HG03064 (cell line): ENCODE measurements at regions not wholly inside any gene's neighbourhood (a gene's known extent, or its start where the extent isn't known, plus 50 kb on each side); places are given as distances from the start of the nearest gene placed in this dataset.
"Not testable (repeated sequence)": the region's sequence is repeated elsewhere in the genome, so short reads cannot be mapped to it uniquely, and the experiment has no call there.

ENCODE experiments used
- ATAC-seq: cut with Tn5 transposase; IDR thresholded peaks from one replicate; pipeline ENCODE4 v1.9.1; 2021; ENCODE audit warnings: low read depth; ENCODE audit not compliant: unreplicated experiment

- ATAC-seq: peak; percentile 97
These were observed 547.9 kb upstream of the SLC35B3 start for GRCh38 chr6:8983202-8983688.

DNA sequence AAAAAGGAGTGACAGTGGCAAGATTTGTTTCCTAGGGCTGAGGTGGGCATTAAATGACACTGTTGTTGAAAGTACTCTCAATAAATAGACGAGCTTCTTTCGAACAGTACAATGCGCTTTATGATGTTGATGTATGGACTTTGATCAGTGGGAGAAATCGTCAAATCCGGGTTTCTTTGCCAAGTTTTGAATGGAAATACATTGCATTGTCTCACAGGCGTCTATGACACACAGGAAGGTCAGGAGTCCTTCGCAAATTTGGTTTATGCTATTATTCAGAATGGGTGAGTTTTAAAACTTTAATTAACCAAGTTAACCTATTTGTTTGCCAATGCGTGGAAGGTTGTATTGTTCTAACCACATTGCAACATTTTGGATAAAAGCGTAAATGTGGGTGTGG, 547.3 kb upstream of the SLC35B3 start:
- no peak for ATAC-seq

DNA sequence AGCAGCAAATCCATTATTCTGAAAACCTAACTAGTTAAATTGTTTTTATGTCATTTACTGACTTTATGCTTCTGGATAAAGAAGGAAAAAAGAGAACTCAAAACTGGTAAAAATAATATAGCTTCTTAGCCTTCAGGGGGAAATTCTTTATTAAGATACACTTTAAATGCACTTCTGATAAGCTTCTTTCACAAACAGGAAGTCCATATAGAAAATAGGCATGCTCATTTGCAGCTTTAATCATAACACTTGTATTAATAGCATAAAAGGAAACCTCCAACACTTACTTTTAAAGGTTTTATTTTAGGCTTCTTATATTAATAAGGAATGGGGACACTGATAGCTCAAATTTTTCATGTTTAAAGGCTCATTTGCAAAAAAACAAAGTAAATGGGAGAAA, 538.0 kb upstream of the SLC35B3 start:
- no peak for ATAC-seq

GRCh38 chr6:8969747-8970146, 534.4 kb upstream of the SLC35B3 start:
- no peak for ATAC-seq

GRCh38 chr6:8958894-8959511, 523.7 kb upstream of the SLC35B3 start:
- ATAC-seq: no peak

DNA sequence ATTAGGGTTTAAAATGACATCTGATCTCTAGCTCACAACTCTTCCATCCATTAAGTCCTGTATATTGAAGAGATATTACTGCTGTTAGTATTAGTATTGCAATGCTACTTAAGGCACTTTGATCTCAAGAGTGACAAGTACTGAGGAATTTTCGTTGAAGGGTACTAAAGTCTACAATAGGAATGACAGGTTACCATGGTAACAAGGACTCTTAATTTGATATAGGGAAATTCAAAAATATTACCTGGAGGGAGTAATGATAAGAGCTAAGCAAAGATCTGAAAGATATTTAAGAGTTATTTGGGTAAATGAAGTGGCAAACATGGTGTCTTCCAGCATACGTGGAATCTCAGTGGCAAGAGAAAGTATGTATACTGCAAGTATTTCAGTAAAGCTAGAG, 518.0 kb upstream of the SLC35B3 start:
- ATAC-seq: no peak

DNA sequence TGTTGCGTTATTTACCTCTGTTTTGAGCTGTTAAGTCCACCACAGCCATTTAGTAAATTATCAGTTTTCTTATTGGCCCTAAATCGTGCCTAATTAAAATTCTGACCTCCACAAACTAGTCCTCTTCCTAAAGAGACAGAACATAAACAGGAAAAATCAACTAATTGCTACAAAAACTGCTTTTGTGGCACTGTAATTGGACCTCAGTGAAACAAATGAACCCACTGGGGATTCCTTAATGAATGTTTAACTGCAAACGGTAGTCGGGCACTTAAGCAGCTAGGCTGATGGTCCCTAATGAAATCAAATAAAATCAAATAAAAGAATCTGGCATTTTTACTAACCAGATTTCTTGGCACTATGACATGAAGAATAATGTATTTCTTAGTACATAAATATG, 513.4 kb upstream of the SLC35B3 start:
- ATAC-seq: no peak

DNA sequence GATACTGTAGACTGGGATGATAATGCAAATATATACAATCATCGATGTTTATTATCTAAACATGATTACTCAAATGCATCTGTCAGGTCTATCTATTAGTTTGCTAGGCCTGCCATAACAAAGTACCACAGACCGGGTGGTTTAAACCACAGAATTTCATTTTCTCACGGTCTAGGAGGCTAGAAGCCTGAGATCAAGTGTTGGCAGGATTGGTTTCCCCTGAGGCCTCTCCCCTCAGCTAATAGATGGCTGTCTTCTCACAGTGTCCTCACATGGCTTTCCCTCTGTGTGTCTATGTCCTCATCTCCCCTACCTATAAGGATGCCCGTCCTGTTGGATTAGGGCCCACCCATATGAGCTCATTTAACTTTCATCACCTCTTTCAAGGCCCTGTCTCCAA, 512.6 kb upstream of the SLC35B3 start:
- ATAC-seq: no peak

DNA sequence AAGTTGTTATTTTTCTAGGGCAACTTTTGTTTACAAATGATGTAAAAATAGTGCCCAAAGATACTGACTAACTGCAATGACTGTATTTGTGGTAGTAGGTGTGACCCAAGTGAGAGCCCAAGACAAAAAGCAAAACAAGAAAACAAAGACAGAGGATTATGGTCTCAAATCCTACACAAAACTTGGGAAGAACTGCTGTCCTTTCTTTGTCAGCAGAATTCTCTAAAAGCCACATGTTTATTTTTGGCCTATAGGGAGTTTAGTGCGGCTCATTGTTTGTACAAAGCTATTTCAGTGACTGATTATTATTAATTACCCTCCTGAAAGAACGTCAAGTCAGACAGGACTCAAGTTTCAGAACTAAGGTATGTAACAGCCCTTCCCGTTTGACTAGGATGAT, 509.2 kb upstream of the SLC35B3 start:
- no peak for ATAC-seq

- ATAC-seq: no peak
These were observed 507.7 kb upstream of the SLC35B3 start for GRCh38 chr6:8943073-8943472.

GRCh38 chr6:8941577-8941976, 506.2 kb upstream of the SLC35B3 start:
- no peak for ATAC-seq

- ATAC-seq: no peak
These were observed 505.0 kb upstream of the SLC35B3 start for GRCh38 chr6:8940356-8940755.

DNA sequence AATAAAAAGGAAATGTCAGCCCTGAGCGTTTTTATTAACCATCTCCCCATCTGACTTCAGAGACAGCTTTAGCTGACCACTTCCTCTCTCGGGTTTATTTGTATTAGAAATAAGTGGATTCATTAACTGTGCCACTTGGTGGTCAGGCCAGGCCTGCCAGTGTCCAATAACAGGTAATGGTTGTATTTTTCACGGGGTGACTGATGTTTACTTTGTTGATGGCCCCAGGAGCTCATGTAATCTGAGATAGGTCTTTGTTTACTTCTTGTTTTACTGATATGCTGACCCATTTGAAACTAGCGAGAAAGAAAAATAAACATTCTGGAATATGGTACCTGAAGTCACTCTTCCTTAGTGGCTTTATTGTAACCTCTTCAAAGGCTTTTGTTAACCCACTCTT, 504.3 kb upstream of the SLC35B3 start:
- no peak for ATAC-seq

- ATAC-seq: no peak
These were observed 499.0 kb upstream of the SLC35B3 start for GRCh38 chr6:8934318-8934717.

GRCh38 chr6:8930009-8930408, 494.7 kb upstream of the SLC35B3 start:
- no peak for ATAC-seq

DNA sequence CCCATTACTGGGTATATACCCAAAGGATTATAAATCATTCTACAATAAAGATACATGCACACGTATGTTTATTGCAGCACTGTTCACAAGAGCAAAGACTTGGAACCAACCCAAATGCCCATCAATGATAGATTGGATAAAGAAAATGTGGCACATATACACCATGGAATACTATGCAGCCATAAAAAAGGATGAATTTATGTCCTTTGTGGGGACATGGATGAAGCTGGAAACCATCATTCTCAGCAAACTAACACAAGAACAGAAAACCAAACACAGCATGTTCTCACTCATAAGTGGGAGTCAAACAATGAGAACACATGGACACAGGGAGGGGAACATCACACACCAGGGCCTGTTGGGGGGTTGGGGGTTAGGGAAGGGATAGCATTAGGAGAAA, 484.9 kb upstream of the SLC35B3 start:
- not testable (repeated sequence) for ATAC-seq

DNA sequence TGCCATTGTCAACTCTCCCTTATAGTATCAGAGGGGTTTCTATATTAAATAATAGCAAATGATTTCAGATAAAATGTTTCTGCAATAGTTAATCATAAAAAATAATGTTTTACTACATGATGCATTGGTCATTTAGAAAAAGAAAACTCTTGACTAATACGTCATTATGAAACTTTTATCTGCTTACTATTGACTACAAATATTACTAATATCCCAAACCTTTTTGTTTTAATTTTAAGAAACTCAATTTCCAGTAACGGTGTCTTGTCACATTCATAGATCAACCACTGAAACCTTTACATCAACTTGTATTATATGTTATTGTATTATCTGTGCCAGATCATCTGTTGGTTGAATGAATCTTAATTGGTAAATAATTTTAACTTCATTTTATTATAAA, 482.9 kb upstream of the SLC35B3 start:
- no peak for ATAC-seq

GRCh38 chr6:8914700-8915099, 479.4 kb upstream of the SLC35B3 start:
- ATAC-seq: no peak

DNA sequence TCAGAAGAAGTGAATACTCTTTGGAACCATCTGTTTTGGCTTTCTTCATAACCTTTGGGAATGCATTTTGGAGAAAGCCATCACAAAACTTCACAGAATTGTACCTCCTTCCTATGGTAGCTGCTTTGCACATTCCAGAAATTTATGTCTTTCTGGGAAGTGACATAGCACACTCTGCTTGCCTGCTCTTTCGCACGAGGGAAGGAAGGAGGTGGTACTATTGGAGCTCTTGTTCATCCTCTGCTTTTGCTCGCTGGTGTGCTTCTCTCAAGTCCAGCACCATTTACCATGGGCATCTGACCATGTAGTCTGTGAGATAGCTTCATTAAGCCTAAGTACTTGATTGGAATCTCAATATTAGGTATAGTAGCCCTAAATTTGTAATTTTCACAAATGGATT, 473.3 kb upstream of the SLC35B3 start:
- ATAC-seq: no peak

GRCh38 chr6:8906699-8907098, 471.4 kb upstream of the SLC35B3 start:
- ATAC-seq: no peak

GRCh38 chr6:8905757-8906156, 470.4 kb upstream of the SLC35B3 start:
- no peak for ATAC-seq

- no peak for ATAC-seq
These were observed 469.4 kb upstream of the SLC35B3 start for GRCh38 chr6:8904754-8905153.

DNA sequence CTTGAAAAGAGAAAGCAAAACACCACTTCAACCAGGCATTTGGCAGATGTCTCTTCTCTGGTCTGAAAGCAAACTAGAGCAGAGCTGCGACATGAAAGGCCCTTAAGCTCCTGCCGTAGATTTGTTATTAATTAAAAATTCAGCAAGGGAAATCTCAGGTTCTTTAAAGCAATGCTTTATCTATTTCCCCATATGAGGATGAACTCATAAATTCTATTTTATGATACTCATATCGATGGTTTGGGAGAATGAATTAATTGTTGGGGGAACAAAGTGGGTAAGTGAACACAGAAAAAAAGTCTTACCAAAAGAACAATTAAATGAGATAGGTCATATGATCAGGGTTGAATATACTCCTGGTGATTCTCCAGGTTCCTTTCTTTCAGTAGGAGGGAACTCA, 464.7 kb upstream of the SLC35B3 start:
- ATAC-seq: no peak
